ENCODE measurements at regions not wholly inside any gene's neighbourhood (a gene's known extent, or its start where the extent isn't known, plus 50 kb on each side); places are given as distances from the start of the nearest gene placed in this dataset.
A peak's percentile ranks its signal among the peaks of the same experiment; 100 is the strongest.

DNA sequence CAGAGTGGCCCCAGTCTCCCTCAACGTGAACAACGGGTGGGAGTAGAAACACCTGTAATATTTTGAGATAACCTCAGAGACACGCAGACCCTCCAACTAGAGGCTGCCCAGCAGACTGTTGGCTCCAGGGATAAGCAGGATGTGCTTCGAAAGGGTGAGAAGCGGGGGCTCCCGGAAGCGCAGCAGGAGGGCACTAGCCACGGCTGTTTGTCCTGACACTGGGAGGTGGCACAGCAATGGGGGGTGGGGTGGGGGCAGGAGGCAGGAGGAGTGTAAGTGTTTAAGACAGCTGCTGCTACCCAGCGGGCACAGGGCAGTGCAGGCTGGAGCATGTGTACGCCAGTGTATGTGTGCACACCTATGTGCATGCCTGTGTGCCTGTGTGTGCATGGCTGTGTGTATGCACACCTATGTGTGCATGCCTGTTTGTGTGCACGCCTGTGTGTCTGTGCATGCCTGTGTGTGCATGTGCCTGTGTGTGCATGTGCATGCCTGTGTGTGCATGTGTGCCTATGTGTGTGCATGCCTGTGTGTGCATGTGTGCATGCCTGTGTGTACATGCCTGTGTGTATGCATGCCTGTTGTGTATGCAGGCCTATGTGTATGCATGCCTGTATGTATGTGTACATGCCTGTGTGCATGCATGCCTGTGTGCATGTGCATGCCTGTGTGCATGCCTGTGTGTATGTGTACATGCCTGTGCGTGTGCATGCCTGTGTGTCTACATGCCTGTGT, 154.7 kb downstream of the SHANK2 start:
- ChIA-PET CTCF (ENCODE audit: partially characterized antibody) (no interaction called here), POLR2A (ENCODE audit: partially characterized antibody) (interaction anchor here (1.2 kb wide), 1 partner anchor 183 kb away, joined by 3 read pairs; no protein-coding TSS in a partner anchor)
- no peak overlapping the region for H3K23ac ChIP-seq (ENCODE audit: insufficient read length)
- H3K14ac ChIP-seq (ENCODE audit: insufficient read length), result no peak overlapping the region
- peak overlapping the region; percentile 59; the same call in 1 of the 2 replicates for H2AK5ac ChIP-seq (ENCODE audit: low read depth, low read length)
- no peaks in the 10 kb centered on the region for H3K4me1 ChIP-seq (replicated peaks in 1 of 4; ENCODE audit: control insufficient read depth in 3 of 4, insufficient read depth in 4 of 4, low read length in 3 of 4)
- no peak overlapping the region for H2AFZ ChIP-seq (ENCODE audit: low read length)
- peak overlapping the region; percentile 75 for H3K4ac ChIP-seq (replicated peaks; ENCODE audit: insufficient read length, low read depth, low read length)
- DNase-seq (ENCODE audit: low read depth in 1 of 2, low spot score in 2 of 2), result no peak
- peaks cover 0 to 9% of the 10 kb centered on the region in 2 experiments for H4K20me1 ChIP-seq (replicated peaks in 1 of 2; ENCODE audit: control insufficient read depth in 1 of 2, insufficient read depth in 2 of 2, low read length in 2 of 2)
- H3K9ac ChIP-seq (replicated peaks in 1 of 4; ENCODE audit: extremely low read depth in 1 of 4, low read depth in 3 of 4, low read length in 3 of 4), result no peak overlapping the region
- TF ChIP-seq CEBPB (IDR thresholded peaks at IDR 0.05; ENCODE audit: low read depth, low read length) (no peak), KDM1A (IDR thresholded peaks at IDR 0.05; ENCODE audit: borderline replicate concordance, low read length) (peak; percentile 60; the same call in 1 of the 2 replicates)
- H3K27me3 ChIP-seq (replicated peaks in 1 of 4; ENCODE audit: control insufficient read depth in 3 of 4, extremely low read depth in 1 of 4, insufficient read depth in 3 of 4, low read length in 3 of 4), result no peaks in the 10 kb centered on the region; a peak in 1 of 7 replicates
- H3K18ac ChIP-seq (ENCODE audit: extremely low read depth, low read length), result no peak overlapping the region
- no peak overlapping the region for H3K56ac ChIP-seq (replicated peaks; ENCODE audit: insufficient read length, low read depth, low read length)
- FAIRE-seq, result no peak
- no peak overlapping the region for H2BK120ac ChIP-seq (replicated peaks; ENCODE audit: low read depth, low read length)
- no peak overlapping the region for H3K4me2 ChIP-seq (ENCODE audit: insufficient read depth in 1 of 2, low read depth in 2 of 2, low read length in 2 of 2)
- 0 out of 2 replicates have a peak overlapping the region, but pooled peaks have one; percentile 30 for H3K27ac ChIP-seq (ENCODE audit: low read depth, low read length)
- H3K23me2 ChIP-seq (ENCODE audit: low read depth, low read length), result no peaks in the 10 kb centered on the region
- 0 out of 2 replicates have a peak overlapping the region, but pooled peaks have one; percentile 31 for H2BK15ac ChIP-seq (ENCODE audit: low read length)
- peak overlapping the region; percentile 28; the same call in 1 of the 2 replicates for H2BK5ac ChIP-seq (ENCODE audit: low read depth, low read length)
- 93% methylated on average over 10 of the region's 12 CpGs; no CpG with 5 or more reads in 1 of the 2 experiments for WGBS, 2 experiments (ENCODE audit: extremely low coverage in 1 of 2, insufficient coverage in 1 of 2, insufficient read length in 1 of 2, insufficient replicate concordance in 2 of 2, low coverage in 1 of 2, low lambda C conversion rate in 2 of 2, missing lambda C conversion rate in 1 of 2)
- H3K79me1 ChIP-seq (ENCODE audit: low read depth, low read length), result peaks cover 5% of the 10 kb centered on the region
- H3K4me3 ChIP-seq (ENCODE audit: extremely low read depth in 1 of 4, insufficient read depth in 2 of 4, low read depth in 3 of 4, low read length in 4 of 4), result no peak overlapping the region
- H2BK20ac ChIP-seq (ENCODE audit: low read length), result 0 out of 2 replicates have a peak overlapping the region, but pooled peaks have one; percentile 13
- H3K9me3 ChIP-seq (ENCODE audit: insufficient read depth in 2 of 2, low read depth in 1 of 2, low read length in 1 of 2), result no peaks in the 10 kb centered on the region
- H3K36me3 ChIP-seq (ENCODE audit: control insufficient read depth in 2 of 4, insufficient read depth in 4 of 4, low read length in 3 of 4), result peaks cover 0 to 20% (median 10%) of the 10 kb centered on the region in 4 experiments; a peak in 4 of 8 replicates
- H4K5ac ChIP-seq (ENCODE audit: insufficient read length, low read depth, low read length), result no peak overlapping the region
- no peak overlapping the region for H4K91ac ChIP-seq (replicated peaks; ENCODE audit: insufficient read length, low read length)
- H4K8ac ChIP-seq (ENCODE audit: extremely low read depth, insufficient read depth, low read length), result no peak overlapping the region
- peaks cover 0 to 5% of the 10 kb centered on the region in 2 experiments; a peak in 1 of 4 replicates for H3K79me2 ChIP-seq (ENCODE audit: control insufficient read depth in 1 of 2, insufficient read depth in 2 of 2, low read length in 2 of 2)
- peak overlapping the region; percentile 52; the same call in 1 of the 2 replicates for H2BK12ac ChIP-seq (ENCODE audit: low read depth, low read length)

Measured in H1 (cell line).